ENCODE measurements at regions not wholly inside any gene's neighbourhood (a gene's known extent, or its start where the extent isn't known, plus 50 kb on each side); places are given as distances from the start of the nearest gene placed in this dataset.

- no peaks in the 10 kb centered on the region for H3K4me1 ChIP-seq (ENCODE audit: low read length)
- H2AFZ ChIP-seq (ENCODE audit: low read length), result no peak overlapping the region
- no peak overlapping the region for H3K9ac ChIP-seq (ENCODE audit: low read length)
- no peaks in the 10 kb centered on the region for H3K9me3 ChIP-seq (replicated peaks; ENCODE audit: insufficient read depth, low read length)
- no peaks in the 10 kb centered on the region for H4K20me1 ChIP-seq (ENCODE audit: insufficient read depth, low read length)
- H3K27me3 ChIP-seq (replicated peaks; ENCODE audit: insufficient read depth, low read length), result no peaks in the 10 kb centered on the region
- no peaks in the 10 kb centered on the region for H3K36me3 ChIP-seq (replicated peaks; ENCODE audit: insufficient read depth, low read length)
- no peak overlapping the region for H3K4me3 ChIP-seq (ENCODE audit: low read length)
- no peak overlapping the region for H3K27ac ChIP-seq (ENCODE audit: low read length)
- TF ChIP-seq EZH2phosphoT487 (IDR thresholded peaks at IDR 0.05; ENCODE audit: low read length), result no peak
- TF ChIP-seq EZH2 (optimal IDR thresholded peaks at IDR 0.05; ENCODE audit: low read depth, low read length), result no peak
- no peak for TF ChIP-seq CTCF (IDR thresholded peaks at IDR 0.05; ENCODE audit: low read length)
- no peaks in the 10 kb centered on the region for H3K9me2 ChIP-seq (replicated peaks; ENCODE audit: insufficient read depth, low read length)
- no peak for DNase-seq
- no peaks in the 10 kb centered on the region for H3K79me2 ChIP-seq (ENCODE audit: low read length)
- no peak overlapping the region for H3K4me2 ChIP-seq (ENCODE audit: low read depth, low read length)
- H3F3A ChIP-seq (ENCODE audit: insufficient read depth, low read length), result no peaks in the 10 kb centered on the region
Measured at GRCh38 chr2:104023765-104024164, 830.1 kb upstream of the POU3F3 start.

GRCh38 chr2:104025295-104025694, 828.6 kb upstream of the POU3F3 start:
- DNase-seq, result no peak
- Histone ChIP-seq H3K9me3 (replicated peaks; ENCODE audit: insufficient read depth, low read length) (no peaks in the 10 kb centered on the region), H3K9me2 (replicated peaks; ENCODE audit: insufficient read depth, low read length) (no peaks in the 10 kb centered on the region), H3K27me3 (replicated peaks; ENCODE audit: insufficient read depth, low read length) (no peaks in the 10 kb centered on the region), H2AFZ (ENCODE audit: low read length) (no peak overlapping the region), H3K4me3 (ENCODE audit: low read length) (no peak overlapping the region), H4K20me1 (ENCODE audit: insufficient read depth, low read length) (no peaks in the 10 kb centered on the region), H3K36me3 (replicated peaks; ENCODE audit: insufficient read depth, low read length) (no peaks in the 10 kb centered on the region), H3K4me1 (ENCODE audit: low read length) (no peaks in the 10 kb centered on the region), H3K79me2 (ENCODE audit: low read length) (no peaks in the 10 kb centered on the region), H3K9ac (ENCODE audit: low read length) (no peak overlapping the region), H3K27ac (ENCODE audit: low read length) (no peak overlapping the region), H3K4me2 (ENCODE audit: low read depth, low read length) (no peak overlapping the region), H3F3A (ENCODE audit: insufficient read depth, low read length) (no peaks in the 10 kb centered on the region)
- TF ChIP-seq CTCF (IDR thresholded peaks at IDR 0.05; ENCODE audit: low read length) (no peak), EZH2phosphoT487 (IDR thresholded peaks at IDR 0.05; ENCODE audit: low read length) (no peak)

GRCh38 chr2:104026725-104027124, 827.2 kb upstream of the POU3F3 start:
- H4K20me1 ChIP-seq (ENCODE audit: insufficient read depth, low read length), result no peaks in the 10 kb centered on the region
- H3F3A ChIP-seq (ENCODE audit: insufficient read depth, low read length), result no peaks in the 10 kb centered on the region
- H2AFZ ChIP-seq (ENCODE audit: low read length), result no peak overlapping the region
- H3K9me2 ChIP-seq (replicated peaks; ENCODE audit: insufficient read depth, low read length), result no peaks in the 10 kb centered on the region
- no peak for DNase-seq
- H3K79me2 ChIP-seq (ENCODE audit: low read length), result no peaks in the 10 kb centered on the region
- no peak overlapping the region for H3K4me3 ChIP-seq (ENCODE audit: low read length)
- no peak overlapping the region for H3K9ac ChIP-seq (ENCODE audit: low read length)
- no peaks in the 10 kb centered on the region for H3K36me3 ChIP-seq (replicated peaks; ENCODE audit: insufficient read depth, low read length)
- no peak overlapping the region for H3K4me2 ChIP-seq (ENCODE audit: low read depth, low read length)
- H3K27me3 ChIP-seq (replicated peaks; ENCODE audit: insufficient read depth, low read length), result no peaks in the 10 kb centered on the region
- H3K4me1 ChIP-seq (ENCODE audit: low read length), result no peaks in the 10 kb centered on the region
- TF ChIP-seq EZH2phosphoT487 (IDR thresholded peaks at IDR 0.05; ENCODE audit: low read length), result no peak
- no peak for TF ChIP-seq EZH2 (optimal IDR thresholded peaks at IDR 0.05; ENCODE audit: low read depth, low read length)
- TF ChIP-seq CTCF (IDR thresholded peaks at IDR 0.05; ENCODE audit: low read length), result no peak
- H3K9me3 ChIP-seq (replicated peaks; ENCODE audit: insufficient read depth, low read length), result no peaks in the 10 kb centered on the region
- no peak overlapping the region for H3K27ac ChIP-seq (ENCODE audit: low read length)

All from MM.1S (cell line).